Posterior vena cava (tissue), 2 donors: ENCODE measurements at regions not wholly inside any gene's neighbourhood (a gene's known extent, or its start where the extent isn't known, plus 50 kb on each side); places are given as distances from the start of the nearest gene placed in this dataset.
"Not testable (repeated sequence)": the region's sequence is repeated elsewhere in the genome, so short reads cannot be mapped to it uniquely, and the experiment has no call there.

Source experiments
- DNase-seq: peaks from one replicate; pipeline ENCODE4 v3.0.0-alpha.2; 2020; ENCODE audit warnings: low spot score
- intact Hi-C, 2 donors: fragments of 100-400 bp; cut with DNase I; formaldehyde crosslinking; loops; one replicate each; pipeline versions ENCODE4 v1.14.1 to v1.14.2; 2022 to 2023
- donor health status: DM: yes; HTN: yes; CAD: no.
- donor health status: DM: yes; HTN: yes; CAD: no.

- intact Hi-C loops, result no loop called here
These were observed 100.3 kb upstream of the EXOC2 start for GRCh38 chr6:793261-793660.

GRCh38 chr6:792662-793061 is 99.7 kb upstream of the EXOC2 start:
- DNase-seq, result no peak
- intact Hi-C loops, result no loop called here

More at GRCh38 chr6:793261-793660, 100.3 kb upstream of the EXOC2 start:
- DNase-seq, result no peak

- no peak for DNase-seq
- intact Hi-C loops, result no loop called here
These were observed 95.1 kb upstream of the EXOC2 start for GRCh38 chr6:788058-788457.

GRCh38 chr6:786946-787763 is 94.2 kb upstream of the EXOC2 start:
- intact Hi-C loops, result no loop called here
- DNase-seq, result no peak

GRCh38 chr6:783966-784735 is 91.2 kb upstream of the EXOC2 start:
- DNase-seq, result no peak
- intact Hi-C loops, result no loop called here

DNA sequence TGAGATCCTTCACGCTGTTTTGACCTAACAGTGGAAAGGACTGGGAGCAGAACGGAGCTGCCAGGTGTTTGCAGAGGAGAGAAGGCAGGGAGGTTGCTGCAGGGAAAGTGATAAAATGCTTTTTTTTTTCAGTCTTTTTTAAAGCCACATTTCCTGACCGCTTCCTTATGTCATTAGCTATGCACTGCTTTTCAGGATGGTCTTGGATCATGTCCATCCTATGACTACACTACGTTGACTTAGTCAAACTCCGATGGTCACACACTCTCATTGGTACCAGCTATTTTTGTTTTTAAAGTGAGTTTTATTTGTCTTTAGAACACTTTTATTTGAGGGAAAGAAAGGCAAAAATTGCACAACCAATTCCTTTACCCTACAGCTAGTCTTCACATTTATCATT is 89.2 kb upstream of the EXOC2 start:
- no peak for DNase-seq
- intact Hi-C loops, result no loop called here

GRCh38 chr6:781350-781961 is 88.5 kb upstream of the EXOC2 start:
- intact Hi-C loops, result no loop called here
- DNase-seq, result no peak

GRCh38 chr6:780706-781105 is 87.8 kb upstream of the EXOC2 start:
- DNase-seq, result no peak
- intact Hi-C loops, result no loop called here

GRCh38 chr6:776951-777350 is 84.0 kb upstream of the EXOC2 start:
- intact Hi-C loops, result no loop called here
- DNase-seq, result no peak

DNA sequence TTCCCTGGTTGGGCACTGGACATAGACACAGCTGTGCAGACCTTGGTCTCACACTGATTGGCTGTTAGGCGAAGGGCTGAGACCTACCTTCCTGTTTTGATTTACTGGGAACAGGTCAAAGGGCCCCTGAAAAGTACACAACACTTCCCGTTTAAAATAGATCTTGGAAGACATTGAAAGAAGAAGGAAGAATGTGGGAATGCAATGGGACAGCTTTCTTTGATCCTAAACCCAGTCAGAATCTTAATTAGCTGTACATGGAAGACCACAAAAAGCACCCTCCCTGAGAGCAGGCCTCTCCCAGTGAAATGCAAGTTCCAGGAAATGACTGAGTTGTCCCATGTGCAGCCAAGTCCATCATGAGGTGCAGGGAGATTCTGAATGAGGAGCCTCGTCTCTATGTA is 83.6 kb upstream of the EXOC2 start:
- intact Hi-C loops, result no loop called here
- DNase-seq, result no peak

- intact Hi-C loops, result no loop called here
- no peak for DNase-seq
These were observed 82.9 kb upstream of the EXOC2 start for GRCh38 chr6:775863-776262.

GRCh38 chr6:771683-772082 is 78.7 kb upstream of the EXOC2 start:
- DNase-seq, intact Hi-C loops: not testable (repeated sequence)

GRCh38 chr6:767755-768512 is 75.0 kb upstream of the EXOC2 start:
- intact Hi-C loops, result no loop called here
- no peak for DNase-seq

DNA sequence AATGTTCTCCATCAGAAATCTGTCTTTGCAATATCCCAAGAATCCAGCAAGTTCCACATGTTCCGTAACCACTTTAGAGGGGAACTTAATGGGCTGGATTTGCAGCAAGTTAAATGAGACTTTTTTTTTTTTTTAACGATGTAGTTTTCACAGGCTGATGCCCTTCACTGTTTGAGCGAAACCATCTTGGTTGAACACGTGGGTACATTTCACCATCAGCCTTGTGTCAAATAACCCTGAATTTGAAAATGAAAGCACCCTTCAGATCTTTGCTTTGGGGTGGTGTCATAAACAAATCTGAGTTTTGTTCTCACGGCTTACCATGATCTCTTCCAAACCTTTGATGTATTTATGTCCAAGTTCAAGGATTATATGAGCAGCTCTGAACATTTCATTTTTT is 73.7 kb upstream of the EXOC2 start:
- intact Hi-C loops, result no loop called here
- DNase-seq, result no peak

DNA sequence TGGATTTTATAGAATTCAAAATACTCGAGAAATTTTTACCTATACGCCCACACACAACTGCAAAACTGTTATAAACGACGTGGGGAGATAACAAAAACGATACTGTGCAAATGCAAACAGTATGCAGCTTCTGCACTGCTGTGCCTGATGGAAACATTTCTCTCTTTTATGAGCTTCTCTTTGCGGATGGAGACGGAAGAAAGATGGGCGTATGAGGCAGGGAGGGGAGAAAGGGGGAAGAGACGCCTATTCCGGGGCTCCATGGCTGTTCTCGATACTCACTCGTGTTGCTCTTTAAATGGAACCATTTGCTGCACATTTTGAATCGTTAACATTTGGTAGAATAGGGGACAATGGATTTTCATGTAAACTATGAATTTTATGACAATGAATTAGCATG is 69.1 kb upstream of the EXOC2 start:
- no peak for DNase-seq
- intact Hi-C loops, result no loop called here

- intact Hi-C loops, result no loop called here
- no peak for DNase-seq
These were observed 68.3 kb upstream of the EXOC2 start for GRCh38 chr6:760982-761955.

DNA sequence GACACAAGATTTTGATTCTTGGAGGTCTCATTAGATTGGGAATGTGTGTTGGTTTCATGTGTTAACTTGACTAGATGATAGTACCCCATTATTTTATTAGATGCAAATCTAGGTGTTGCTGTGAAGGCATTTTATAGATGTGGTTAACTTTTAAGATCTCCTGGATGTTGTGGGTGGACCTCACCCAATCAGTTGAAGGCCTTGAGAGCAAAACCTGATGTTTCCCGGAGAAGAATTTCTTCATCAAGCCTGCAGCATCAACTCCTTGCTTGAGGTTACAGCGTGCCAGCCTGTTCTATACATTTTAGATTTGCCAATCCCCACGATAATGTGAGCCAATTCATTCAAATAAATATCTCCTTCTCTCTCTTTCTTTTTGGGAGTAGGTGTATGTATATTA is 66.8 kb upstream of the EXOC2 start:
- DNase-seq, result no peak
- intact Hi-C loops, result loop anchor here in 1 of 2 donors (2.0 kb wide), 1 partner anchor 17 kb away; no protein-coding TSS in a partner anchor

- DNase-seq, result no peak
- intact Hi-C loops, result no loop called here
These were observed 63.3 kb upstream of the EXOC2 start for GRCh38 chr6:756224-756623.

- intact Hi-C loops, result no loop called here
- DNase-seq, result no peak
These were observed 61.3 kb upstream of the EXOC2 start for GRCh38 chr6:754202-754601.
